Activated naive CD8-positive, alpha-beta T cell treated with anti-CD3 and anti-CD28 coated beads, Interleukin-2, amount 10 ng/mL, durations not matched to agents 7 days and 5 days (primary cell): ENCODE measurements at regions not wholly inside any gene's neighbourhood (a gene's known extent, or its start where the extent isn't known, plus 50 kb on each side); places are given as distances from the start of the nearest gene placed in this dataset.

ENCODE experiments used
- ATAC-seq: fragments of 150-1000 bp; cut with Tn5 transposase; one replicate; pipeline ENCODE4 v1.10.0; 2021; ENCODE audit warnings: low read depth, moderate library complexity
- POLR2A ChIA-PET: fragments of 350-600 bp; sonication (Branson Sonifier 250); formaldehyde crosslinking; loops from one replicate; lab custom pipeline; 2021; ENCODE audit warnings: antibody characterized with exemption; lab: Charles Lee
- DNase-seq: peaks from one replicate; pipeline ENCODE4 v3.0.0; 2021
- H3K27ac Mint-ChIP-seq: one replicate; pipeline ENCODE4 v1.8.0; 2022; ENCODE audit warnings: mild to moderate bottlenecking, mixed read lengths
- H3K27me3 Mint-ChIP-seq: one replicate; pipeline ENCODE4 v1.8.0; 2022; ENCODE audit warnings: mild to moderate bottlenecking, moderate library complexity, mixed read lengths
- H3K36me3 Mint-ChIP-seq: one replicate; pipeline ENCODE4 v1.8.0; 2021; ENCODE audit warnings: mild to moderate bottlenecking, mixed read lengths
- H3K4me1 Mint-ChIP-seq: one replicate; pipeline ENCODE4 v1.8.0; 2021; ENCODE audit warnings: mixed read lengths
- H3K4me3 Mint-ChIP-seq: one replicate; pipeline ENCODE4 v1.8.0; 2022; ENCODE audit warnings: mild to moderate bottlenecking, moderate library complexity, mixed read lengths
- H3K9me3 Mint-ChIP-seq: one replicate; pipeline ENCODE4 v1.8.0; 2021; ENCODE audit warnings: mixed read lengths

DNA sequence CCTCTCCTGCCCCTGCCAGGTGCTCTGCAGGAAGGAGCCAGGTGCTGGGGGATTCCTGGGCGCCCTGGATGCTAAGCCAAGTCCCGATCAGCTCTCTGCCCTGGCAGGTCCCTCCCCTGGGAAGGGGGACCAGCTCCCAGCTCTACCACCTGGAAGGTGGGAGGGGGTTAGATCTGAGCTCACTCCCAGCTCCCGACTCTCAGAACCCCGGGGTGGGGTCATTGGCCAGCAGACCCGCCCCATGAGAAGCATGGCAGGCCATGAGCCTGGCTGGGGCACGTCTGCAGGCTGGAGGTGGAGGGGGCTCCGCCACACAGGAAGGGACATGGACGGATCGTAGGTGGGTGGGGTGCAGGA, 83.4 kb upstream of the NKX1-1 start:
- Mint-ChIP-seq H3K4me1 (no peaks in the 10 kb centered on the region), H3K36me3 (no peaks in the 10 kb centered on the region)

DNA sequence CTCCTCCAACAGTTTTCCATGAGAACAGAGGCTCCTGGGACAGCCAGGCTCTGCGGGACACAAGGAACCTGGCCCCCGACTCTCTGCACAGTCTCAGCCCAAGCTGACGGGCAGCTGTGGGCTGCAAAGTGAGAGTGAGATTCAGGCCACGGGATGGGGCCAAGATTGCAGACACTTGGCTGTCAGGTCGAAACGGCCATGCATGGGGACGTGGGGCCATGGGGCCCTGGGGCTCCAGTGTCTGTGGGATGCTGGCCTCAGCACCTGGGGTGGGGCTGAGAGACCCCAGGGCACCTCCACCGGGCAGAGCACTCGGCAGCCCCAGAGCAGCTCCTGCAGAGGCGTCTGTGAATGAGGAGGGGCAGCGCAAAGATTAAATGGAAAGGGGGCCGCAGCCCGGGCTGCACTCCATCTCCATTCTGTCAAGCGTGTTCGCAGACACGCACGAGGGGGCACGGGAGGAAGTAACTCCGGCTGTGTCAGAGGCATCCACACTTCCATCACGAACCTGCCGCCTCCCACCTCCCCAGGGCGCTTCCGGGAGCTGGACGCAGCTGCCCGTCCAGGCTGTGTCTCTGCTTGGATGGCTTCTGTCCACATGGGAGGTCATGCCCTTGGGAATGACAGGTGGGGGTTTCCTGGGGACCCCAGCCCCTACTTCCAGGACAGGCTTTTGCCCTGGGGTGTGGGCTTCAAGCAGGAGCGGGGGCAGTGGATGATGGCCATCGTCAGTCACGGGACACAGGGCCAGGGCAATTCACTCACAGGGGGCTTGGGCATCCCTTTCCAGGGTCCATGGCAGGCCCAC, 82.8 kb upstream of the NKX1-1 start:
- Mint-ChIP-seq H3K36me3 (no peaks in the 10 kb centered on the region), H3K27me3 (peaks cover 6% of the 10 kb centered on the region), H3K27ac (no peak overlapping the region), H3K4me3 (no peak overlapping the region), H3K4me1 (no peaks in the 10 kb centered on the region), H3K9me3 (peaks cover 24% of the 10 kb centered on the region)
- no peak for ATAC-seq
- peak; percentile 7 for DNase-seq
- POLR2A ChIA-PET, result no interaction called here

More for the DNA sequence above, 83.4 kb upstream of the NKX1-1 start:
- POLR2A ChIA-PET, result no interaction called here
- no peak for DNase-seq
- no peak for ATAC-seq
- Mint-ChIP-seq H3K27ac (no peak overlapping the region), H3K4me3 (no peak overlapping the region), H3K9me3 (peaks cover 20% of the 10 kb centered on the region), H3K27me3 (peaks cover 1% of the 10 kb centered on the region)

DNA sequence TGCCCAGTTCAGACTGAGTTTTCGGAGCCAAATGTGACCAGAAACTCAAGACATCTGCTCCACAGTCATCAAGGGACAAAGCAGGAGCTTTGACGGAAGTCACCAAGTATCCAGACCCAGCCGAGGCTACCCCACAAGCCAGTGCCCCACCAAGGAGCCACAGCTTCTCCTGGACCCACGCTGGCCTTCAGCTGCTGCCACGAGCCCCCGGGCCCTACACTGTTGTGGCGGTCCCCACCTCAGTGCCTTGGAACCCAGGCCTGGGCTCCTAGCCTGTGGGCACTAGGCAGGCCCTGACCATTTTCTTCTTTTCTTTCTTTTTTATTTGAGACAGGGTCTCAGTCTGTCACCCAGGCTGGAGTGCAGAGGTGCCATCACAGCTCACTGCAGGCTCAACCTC, 82.1 kb upstream of the NKX1-1 start:
- H3K4me3 Mint-ChIP-seq, result no peak overlapping the region
- POLR2A ChIA-PET, result no interaction called here
- H3K9me3 Mint-ChIP-seq, result peaks cover 24% of the 10 kb centered on the region
- H3K36me3 Mint-ChIP-seq, result no peaks in the 10 kb centered on the region
- H3K27me3 Mint-ChIP-seq, result peaks cover 13% of the 10 kb centered on the region
- no peak for ATAC-seq
- H3K27ac Mint-ChIP-seq, result no peak overlapping the region
- DNase-seq, result peak; percentile 13
- H3K4me1 Mint-ChIP-seq, result no peaks in the 10 kb centered on the region

DNA sequence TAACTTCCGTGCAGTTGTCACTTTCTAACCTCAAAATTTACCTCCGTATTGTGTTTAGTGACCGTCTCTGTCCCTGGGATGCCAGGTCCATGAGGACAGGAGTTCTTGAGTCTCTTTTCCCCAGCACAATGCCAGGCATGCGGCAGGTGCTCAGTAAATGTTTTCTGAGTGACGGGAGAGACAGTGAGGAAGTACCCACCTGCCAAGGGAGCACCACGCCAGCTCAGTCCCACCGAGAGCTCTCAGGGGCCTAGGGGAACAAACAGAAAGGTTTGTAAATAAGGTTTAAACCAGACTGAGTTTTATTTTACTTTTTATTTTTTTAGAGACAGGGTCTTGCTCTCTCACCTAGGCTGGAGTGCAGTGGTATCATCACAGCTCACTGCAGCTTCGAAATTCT, 81.5 kb upstream of the NKX1-1 start:
- no peak for DNase-seq
- no peak for ATAC-seq
- H3K27ac Mint-ChIP-seq, result no peak overlapping the region
- H3K27me3 Mint-ChIP-seq, result peaks cover 19% of the 10 kb centered on the region
- no peaks in the 10 kb centered on the region for H3K4me1 Mint-ChIP-seq
- no peaks in the 10 kb centered on the region for H3K36me3 Mint-ChIP-seq
- no peak overlapping the region for H3K4me3 Mint-ChIP-seq
- peaks cover 24% of the 10 kb centered on the region for H3K9me3 Mint-ChIP-seq
- POLR2A ChIA-PET, result no interaction called here

DNA sequence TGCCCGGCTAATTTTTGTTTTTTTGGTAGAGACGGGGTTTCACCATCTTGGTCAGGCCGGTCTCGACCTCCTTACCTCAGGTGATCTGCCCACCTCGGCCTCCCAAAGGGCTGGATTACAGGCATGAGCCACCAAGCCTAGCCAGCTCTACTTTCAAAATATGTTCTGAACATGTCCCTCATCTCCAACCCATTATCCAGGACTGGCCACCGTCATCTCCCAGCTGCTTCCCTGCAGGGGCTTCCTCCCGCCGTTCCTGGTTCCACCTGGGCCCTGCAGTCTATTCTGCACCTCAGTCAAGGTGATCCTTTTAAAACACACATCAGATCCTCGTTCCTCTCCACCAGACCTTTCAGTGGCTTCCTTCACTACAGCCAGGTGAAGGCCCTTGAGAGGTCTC, 80.9 kb upstream of the NKX1-1 start:
- peaks cover 24% of the 10 kb centered on the region for H3K27me3 Mint-ChIP-seq
- no peak overlapping the region for H3K27ac Mint-ChIP-seq
- H3K4me3 Mint-ChIP-seq, result no peak overlapping the region
- H3K9me3 Mint-ChIP-seq, result peaks cover 25% of the 10 kb centered on the region
- DNase-seq (no peak), ATAC-seq (no peak)
- H3K36me3 Mint-ChIP-seq, result no peaks in the 10 kb centered on the region
- POLR2A ChIA-PET, result no interaction called here
- no peaks in the 10 kb centered on the region for H3K4me1 Mint-ChIP-seq

DNA sequence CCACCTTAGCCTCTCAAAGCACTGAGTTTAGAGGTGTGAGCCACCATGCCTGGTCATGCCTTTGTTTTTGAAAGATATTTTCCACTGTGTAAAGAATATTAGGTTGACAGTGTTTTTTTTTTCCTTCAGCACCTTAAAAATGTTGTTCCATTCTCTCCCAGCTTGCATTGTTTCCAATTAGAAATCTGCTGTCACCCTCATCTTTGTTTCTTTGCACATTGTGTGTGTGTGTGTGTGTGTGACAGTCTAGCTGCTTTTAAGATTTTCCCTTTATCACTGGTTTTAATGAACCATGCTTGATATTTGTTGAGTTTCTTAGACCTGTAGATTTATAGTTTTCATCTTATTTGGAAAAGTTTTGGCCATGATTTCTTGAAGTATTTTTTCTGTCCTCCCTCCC, 79.0 kb upstream of the NKX1-1 start:
- Mint-ChIP-seq H3K9me3 (peaks cover 27% of the 10 kb centered on the region), H3K27me3 (peaks cover 26% of the 10 kb centered on the region)

DNA sequence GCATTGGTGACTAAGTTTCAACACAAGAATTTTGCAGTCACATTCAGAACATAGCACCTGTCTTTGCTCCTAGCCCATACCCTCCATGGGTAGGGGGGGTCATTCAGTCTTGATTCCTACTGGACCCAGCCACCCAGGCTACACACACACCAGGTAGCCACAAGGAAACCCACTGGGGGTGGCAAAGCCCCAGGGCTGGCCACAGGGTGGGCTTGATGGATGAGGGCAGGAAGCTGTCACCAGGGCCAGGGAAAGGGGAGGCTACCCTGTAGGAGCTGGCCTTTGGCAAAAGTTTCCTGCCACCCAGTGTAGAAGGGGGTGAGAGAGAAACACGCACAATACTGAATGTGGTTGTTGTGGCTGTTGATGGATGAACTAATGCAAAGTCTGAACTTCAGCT, 74.5 kb upstream of the NKX1-1 start:
- POLR2A ChIA-PET, result no interaction called here
- H3K4me1 Mint-ChIP-seq, result no peaks in the 10 kb centered on the region
- no peak overlapping the region for H3K27ac Mint-ChIP-seq
- DNase-seq (peak; percentile 11), ATAC-seq (no peak)
- H3K36me3 Mint-ChIP-seq, result no peaks in the 10 kb centered on the region
- H3K9me3 Mint-ChIP-seq, result peaks cover 18% of the 10 kb centered on the region
- H3K4me3 Mint-ChIP-seq, result no peak overlapping the region
- peaks cover 26% of the 10 kb centered on the region for H3K27me3 Mint-ChIP-seq

More for the DNA sequence above, 79.0 kb upstream of the NKX1-1 start:
- H3K4me3 Mint-ChIP-seq, result no peak overlapping the region
- H3K4me1 Mint-ChIP-seq, result no peaks in the 10 kb centered on the region
- POLR2A ChIA-PET, result no interaction called here
- no peak overlapping the region for H3K27ac Mint-ChIP-seq
- DNase-seq, result no peak
- no peaks in the 10 kb centered on the region for H3K36me3 Mint-ChIP-seq
- ATAC-seq, result no peak

DNA sequence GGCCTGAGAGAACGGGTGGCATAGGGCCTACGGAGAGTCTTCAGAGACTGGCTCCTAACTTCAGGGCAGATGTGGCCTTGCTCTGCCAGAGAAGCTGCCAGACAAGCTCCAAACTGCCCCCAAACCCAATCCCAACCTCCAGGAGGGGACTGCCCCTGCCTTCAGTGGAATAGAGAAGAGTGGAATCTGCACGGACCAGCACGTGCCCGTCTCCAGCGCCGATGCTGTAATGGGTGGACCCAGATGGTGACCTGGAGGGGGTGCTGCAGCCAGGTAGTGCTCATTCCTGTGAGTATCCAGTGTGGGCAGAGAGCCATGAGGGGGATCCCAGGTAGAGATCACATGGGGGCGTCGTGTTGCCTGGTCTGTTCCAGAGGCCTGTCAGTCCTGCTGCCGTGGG, 73.2 kb upstream of the NKX1-1 start:
- peaks cover 23% of the 10 kb centered on the region for H3K27me3 Mint-ChIP-seq
- DNase-seq (peak; percentile 16), ATAC-seq (no peak)
- no peaks in the 10 kb centered on the region for H3K36me3 Mint-ChIP-seq
- no peaks in the 10 kb centered on the region for H3K4me1 Mint-ChIP-seq
- peaks cover 13% of the 10 kb centered on the region for H3K9me3 Mint-ChIP-seq
- no peak overlapping the region for H3K4me3 Mint-ChIP-seq
- POLR2A ChIA-PET, result no interaction called here
- H3K27ac Mint-ChIP-seq, result no peak overlapping the region

DNA sequence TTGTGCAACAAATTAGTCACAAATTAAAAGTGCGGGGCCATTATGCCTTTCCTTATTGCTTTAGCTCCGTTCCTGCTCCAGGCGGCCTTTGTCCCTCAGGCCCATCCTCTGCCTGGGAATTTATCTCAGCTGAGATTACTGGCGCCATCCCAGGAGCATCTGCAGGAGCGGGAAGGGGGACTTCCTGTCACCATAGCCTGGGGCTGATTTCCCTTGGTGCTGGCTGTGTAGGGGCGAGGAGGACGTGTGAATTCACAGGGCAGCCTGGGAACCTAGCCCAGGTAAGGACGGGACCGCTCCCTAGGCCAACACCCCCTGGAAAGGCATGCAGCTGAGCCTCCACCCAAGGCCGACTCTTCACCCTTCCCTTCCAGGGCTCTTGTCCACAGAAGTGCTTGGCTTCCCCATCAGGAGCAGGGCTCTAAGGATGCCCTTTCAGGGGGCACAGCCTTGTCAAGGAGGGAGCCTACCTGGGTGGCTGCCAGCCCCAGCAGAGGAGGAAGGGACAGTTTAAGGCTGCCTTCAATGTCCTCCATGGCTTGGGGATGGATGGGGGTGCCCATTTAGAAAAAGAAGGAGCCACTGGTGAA, 72.6 kb upstream of the NKX1-1 start:
- DNase-seq (no peak), ATAC-seq (no peak)
- H3K9me3 Mint-ChIP-seq, result peaks cover 11% of the 10 kb centered on the region
- no peak overlapping the region for H3K4me3 Mint-ChIP-seq
- H3K36me3 Mint-ChIP-seq, result no peaks in the 10 kb centered on the region
- H3K27me3 Mint-ChIP-seq, result peaks cover 18% of the 10 kb centered on the region
- H3K4me1 Mint-ChIP-seq, result no peaks in the 10 kb centered on the region
- POLR2A ChIA-PET, result no interaction called here
- H3K27ac Mint-ChIP-seq, result no peak overlapping the region

DNA sequence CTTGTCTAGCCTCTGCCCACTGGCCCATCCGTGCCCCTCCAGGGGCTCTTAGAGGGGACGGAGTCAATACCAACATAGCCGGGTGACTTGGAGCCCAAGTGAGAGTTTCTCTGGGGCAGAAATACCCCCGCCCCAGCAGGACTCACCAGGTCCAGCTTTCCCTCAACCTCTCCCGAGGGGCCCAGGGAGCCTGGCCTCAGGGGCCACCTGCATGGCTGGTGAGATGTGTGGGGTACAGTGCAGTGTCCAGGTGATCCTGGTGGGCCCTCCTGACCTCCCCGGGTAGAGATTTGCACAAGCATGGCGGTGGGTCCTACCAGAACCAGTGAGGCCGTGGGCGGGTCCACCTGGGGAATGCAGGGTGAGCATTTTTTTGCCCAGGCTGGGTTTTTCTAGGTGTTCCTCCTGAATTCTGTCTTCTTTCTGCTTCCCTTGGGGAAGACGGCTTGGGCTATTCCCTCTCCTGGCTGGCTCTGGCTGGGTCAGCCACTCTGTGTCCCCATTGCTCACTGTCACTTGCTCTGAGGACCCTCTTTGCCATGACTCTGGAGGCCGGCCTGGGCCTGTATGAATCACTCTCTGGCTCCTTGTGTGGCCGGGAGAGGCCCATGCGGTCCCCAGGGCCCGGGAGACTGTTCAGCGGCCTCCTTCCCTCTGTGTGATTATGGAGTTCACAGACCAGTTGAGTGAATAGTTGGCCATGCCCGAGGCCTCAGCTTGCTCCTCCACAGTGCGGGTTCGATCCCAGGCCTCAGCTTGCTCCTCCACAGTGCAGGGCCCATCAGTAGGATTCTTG, 71.0 kb upstream of the NKX1-1 start:
- DNase-seq, result peak; percentile 18

DNA sequence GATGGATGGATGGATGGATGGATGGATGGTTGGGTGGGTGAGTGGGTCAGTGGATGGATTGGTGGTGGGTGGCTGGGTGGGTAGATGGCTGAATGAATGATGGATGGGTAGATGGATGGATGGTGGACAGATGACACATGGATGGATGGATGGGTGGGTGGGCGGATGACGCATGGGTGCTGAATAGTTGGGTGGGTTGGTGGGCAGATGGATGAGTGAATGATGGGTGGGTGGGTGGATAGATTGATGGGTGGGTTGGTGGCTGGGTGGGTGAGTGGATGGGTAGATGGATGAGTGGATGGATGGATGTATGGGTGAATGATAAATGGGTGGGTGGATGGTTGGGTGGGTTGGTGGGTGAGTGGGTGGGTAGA, 69.9 kb upstream of the NKX1-1 start:
- POLR2A ChIA-PET, result no interaction called here
- peaks cover 4% of the 10 kb centered on the region for H3K27me3 Mint-ChIP-seq
- H3K4me3 Mint-ChIP-seq, result no peak overlapping the region
- no peak overlapping the region for H3K27ac Mint-ChIP-seq
- no peaks in the 10 kb centered on the region for H3K36me3 Mint-ChIP-seq
- ATAC-seq (no peak), DNase-seq (no peak)
- H3K4me1 Mint-ChIP-seq, result no peaks in the 10 kb centered on the region
- H3K9me3 Mint-ChIP-seq, result peaks cover 8% of the 10 kb centered on the region

More for the DNA sequence above, 71.0 kb upstream of the NKX1-1 start:
- H3K36me3 Mint-ChIP-seq, result no peaks in the 10 kb centered on the region
- ATAC-seq, result no peak
- H3K27ac Mint-ChIP-seq, result no peak overlapping the region
- H3K4me3 Mint-ChIP-seq, result no peak overlapping the region
- POLR2A ChIA-PET, result no interaction called here
- peaks cover 7% of the 10 kb centered on the region for H3K27me3 Mint-ChIP-seq
- no peaks in the 10 kb centered on the region for H3K4me1 Mint-ChIP-seq
- peaks cover 11% of the 10 kb centered on the region for H3K9me3 Mint-ChIP-seq

DNA sequence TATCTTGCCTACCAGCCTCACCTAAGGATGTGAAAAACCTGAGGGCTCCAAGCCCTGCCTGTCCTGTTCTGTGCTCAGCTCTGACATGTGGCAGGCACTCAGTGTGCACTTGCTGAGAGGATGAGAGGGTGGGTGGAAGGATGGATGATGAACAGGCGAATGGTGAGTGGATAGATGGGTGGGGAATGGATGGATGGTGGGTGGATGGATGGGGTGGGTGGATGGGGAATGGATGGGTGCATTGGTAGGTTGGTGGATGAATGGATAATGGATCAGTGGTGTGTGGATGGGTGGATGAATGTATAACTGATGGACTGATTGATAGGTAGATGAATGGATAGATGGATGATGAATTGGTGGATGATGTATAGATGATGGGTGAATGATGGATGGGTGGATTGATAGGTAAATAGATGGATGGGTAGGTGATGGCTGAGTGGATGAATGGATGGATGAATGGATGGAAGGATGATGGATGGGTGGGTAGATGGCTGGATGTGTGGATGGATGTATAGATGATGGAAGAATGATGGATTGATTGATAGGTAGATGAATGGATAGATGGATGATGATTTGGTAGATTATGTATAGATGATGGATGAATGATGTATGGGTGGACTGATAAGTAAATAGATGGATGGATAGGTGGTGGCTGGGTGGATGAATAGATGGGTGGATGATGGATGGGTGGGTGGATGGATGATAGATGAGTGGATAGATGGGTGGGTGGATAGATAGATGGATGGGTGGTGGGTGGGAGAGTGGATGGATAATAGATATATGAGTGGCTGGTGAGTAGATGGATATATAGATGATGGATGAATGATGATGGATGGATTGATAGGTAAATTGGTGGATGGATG, 69.3 kb upstream of the NKX1-1 start:
- DNase-seq (no peak), ATAC-seq (no peak)
- peaks cover 10% of the 10 kb centered on the region for H3K27me3 Mint-ChIP-seq
- H3K4me3 Mint-ChIP-seq, result no peak overlapping the region
- POLR2A ChIA-PET, result no interaction called here
- H3K4me1 Mint-ChIP-seq, result no peaks in the 10 kb centered on the region
- H3K9me3 Mint-ChIP-seq, result peaks cover 8% of the 10 kb centered on the region
- no peaks in the 10 kb centered on the region for H3K36me3 Mint-ChIP-seq
- H3K27ac Mint-ChIP-seq, result no peak overlapping the region
